ENCODE measurements at regions not wholly inside any gene's neighbourhood (a gene's known extent, or its start where the extent isn't known, plus 50 kb on each side); places are given as distances from the start of the nearest gene placed in this dataset.

GRCh38 chr17:13182854-13183253 lies 165.0 kb upstream of the ELAC2 start:
- no peaks in the 10 kb centered on the region for H3K9me3 ChIP-seq (ENCODE audit: control insufficient read depth, insufficient read depth, low read depth, low read length)
- ChIA-PET CTCF (interaction anchor here (0.7 kb wide), 1 partner anchor 152 kb away, joined by 3 read pairs; no protein-coding TSS in a partner anchor), POLR2A (no interaction called here)

GRCh38 chr17:13182450-13182849 lies 164.6 kb upstream of the ELAC2 start:
- no peaks in the 10 kb centered on the region for H3K9me3 ChIP-seq (ENCODE audit: control insufficient read depth, insufficient read depth, low read depth, low read length)
- POLR2A ChIA-PET, result no interaction called here
- no peaks in the 10 kb centered on the region for H3K36me3 ChIP-seq (ENCODE audit: control insufficient read depth in 2 of 2, insufficient read depth in 1 of 2, low read length in 2 of 2)
- H3K4me3 ChIP-seq (ENCODE audit: low read depth, low read length), result no peak overlapping the region
- CTCF ChIA-PET, result interaction anchor here (0.7 kb wide), 1 partner anchor 152 kb away, joined by 3 read pairs; no protein-coding TSS in a partner anchor
- no peak overlapping the region for H3K27ac ChIP-seq (ENCODE audit: extremely low read depth, low read depth, low read length)
- TF ChIP-seq ZNF777 (tag by site-specific recombination; IDR thresholded peaks at IDR 0.05; ENCODE audit: borderline replicate concordance) (no peak), HOXA7 (CRISPR knock-in tag; IDR thresholded peaks at IDR 0.05; ENCODE audit: borderline replicate concordance) (no peak), ZNF513 (tag by site-specific recombination; IDR thresholded peaks at IDR 0.05) (no peak), TSHZ1 (tag by site-specific recombination; IDR thresholded peaks at IDR 0.05; ENCODE audit: borderline replicate concordance) (no peak), TCF7L2 (IDR thresholded peaks at IDR 0.05; ENCODE audit: borderline replicate concordance, low read depth, low read length) (no peak), ZNF354C (tag by site-specific recombination; IDR thresholded peaks at IDR 0.05; ENCODE audit: borderline replicate concordance, low read depth) (no peak), ZNF707 (tag by site-specific recombination; IDR thresholded peaks at IDR 0.05) (no peak), ZNF175 (tag by site-specific recombination; IDR thresholded peaks at IDR 0.05) (no peak), BCL6B (tag by site-specific recombination; IDR thresholded peaks at IDR 0.05) (no peak), ZNF140 (tag by site-specific recombination; IDR thresholded peaks at IDR 0.05) (no peak)
- H3K4me1 ChIP-seq (ENCODE audit: control insufficient read depth, insufficient read depth, low read length), result peaks cover 4% of the 10 kb centered on the region; the same call in 1 of the 2 replicates

More at GRCh38 chr17:13182854-13183253, 165.0 kb upstream of the ELAC2 start:
- Histone ChIP-seq H3K36me3 (ENCODE audit: control insufficient read depth in 2 of 2, insufficient read depth in 1 of 2, low read length in 2 of 2) (no peaks in the 10 kb centered on the region), H3K27ac (ENCODE audit: extremely low read depth, low read depth, low read length) (no peak overlapping the region), H3K4me1 (ENCODE audit: control insufficient read depth, insufficient read depth, low read length) (peaks cover 4% of the 10 kb centered on the region; the same call in 1 of the 2 replicates), H3K4me3 (ENCODE audit: low read depth, low read length) (no peak overlapping the region)
- TF ChIP-seq ZNF184 (tag by site-specific recombination; IDR thresholded peaks at IDR 0.05) (no peak), ZNF354C (tag by site-specific recombination; IDR thresholded peaks at IDR 0.05; ENCODE audit: borderline replicate concordance, low read depth) (no peak), ZBTB21 (tag by site-specific recombination; IDR thresholded peaks at IDR 0.05) (no peak), ZNF391 (tag by site-specific recombination; IDR thresholded peaks at IDR 0.05; ENCODE audit: borderline replicate concordance, low read depth) (no peak), ZNF560 (tag by site-specific recombination; IDR thresholded peaks at IDR 0.05; ENCODE audit: borderline replicate concordance) (no peak), ZNF248 (tag by site-specific recombination; IDR thresholded peaks at IDR 0.05) (no peak), ZNF433 (tag by site-specific recombination; IDR thresholded peaks at IDR 0.05; ENCODE audit: low read depth) (no peak), ZNF629 (tag by site-specific recombination; IDR thresholded peaks at IDR 0.05) (no peak)
